Thyroid gland (tissue), 4 donors: ENCODE measurements at regions not wholly inside any gene's neighbourhood (a gene's known extent, or its start where the extent isn't known, plus 50 kb on each side); places are given as distances from the start of the nearest gene placed in this dataset.

Experiments used
- CTCF ChIP-seq, 6 experiments: fragments of 200-600 bp in 3 of 6; fragments of 450-650 bp in 3 of 6; sonication (generic) in 3 of 6; IDR thresholded peaks; one replicate each; pipeline ENCODE4 v1.5.1; 2016 to 2019; ENCODE audit warnings: antibody characterized with exemption in 6 of 6, mild to moderate bottlenecking in 2 of 6, inconsistent platforms in 1 of 6, moderate library complexity in 1 of 6
- POLR2A ChIP-seq, 2 donors: fragments of 450-650 bp; IDR thresholded peaks; one replicate each; pipeline ENCODE4 v1.6.1; 2017; ENCODE audit warnings: antibody characterized with exemption in 2 of 2, mild to moderate bottlenecking in 2 of 2, moderate library complexity in 1 of 2

GRCh38 chr12:41836416-41836815, 308.3 kb downstream of the GXYLT1 start:
- TF ChIP-seq CTCF (IDR thresholded peaks at IDR 0.05): no peak
- TF ChIP-seq POLR2A (IDR thresholded peaks at IDR 0.05): no peak
